ENCODE measurements at regions not wholly inside any gene's neighbourhood (a gene's known extent, or its start where the extent isn't known, plus 50 kb on each side); places are given as distances from the start of the nearest gene placed in this dataset.

DNA sequence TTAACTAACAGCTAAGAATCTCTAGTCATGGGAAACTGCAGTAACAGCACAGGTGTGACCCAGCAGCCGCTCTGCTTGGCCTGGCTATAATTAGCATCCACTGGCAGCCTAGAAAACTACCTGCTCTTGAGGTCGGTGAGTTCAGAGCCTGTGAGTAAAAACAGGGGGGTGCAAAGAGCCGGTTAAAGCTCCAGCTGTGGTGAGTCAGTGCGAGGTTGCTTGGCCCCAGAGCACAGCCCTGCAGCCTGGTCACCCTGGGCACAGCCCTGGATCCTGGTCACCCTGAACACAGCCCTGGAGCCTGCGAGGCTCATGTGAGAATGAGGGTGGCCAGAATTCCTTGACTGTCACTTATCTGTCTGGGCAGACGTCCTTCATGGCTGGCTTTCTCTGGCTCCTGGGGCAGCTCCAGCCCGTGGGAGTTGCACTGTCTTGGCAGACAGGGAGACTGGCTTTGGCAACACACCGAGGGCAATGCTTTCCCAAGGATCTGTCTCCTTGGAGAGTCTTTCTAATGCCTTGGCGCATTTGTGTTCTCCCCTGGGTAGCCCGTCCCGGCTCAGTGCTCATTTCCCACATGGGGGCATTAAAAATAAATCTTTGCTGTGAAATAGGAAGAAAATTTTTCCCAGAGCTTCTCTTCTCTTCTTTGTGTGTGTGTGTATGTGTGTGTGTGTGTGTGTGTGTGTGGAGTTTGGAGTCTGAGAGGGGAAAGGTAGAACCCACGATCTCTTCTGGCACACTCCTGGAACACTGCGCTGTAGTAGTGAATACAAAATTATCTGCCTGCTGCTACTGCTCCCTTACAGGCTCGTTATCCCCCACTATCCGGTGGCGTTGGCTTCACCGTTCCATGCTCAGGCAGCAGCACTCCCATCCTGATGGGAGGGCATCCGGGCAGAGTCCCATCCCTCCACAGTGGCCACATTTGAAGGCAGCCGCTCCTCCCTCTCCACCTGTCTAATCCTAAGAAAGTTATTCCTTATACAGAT is 250.2 kb upstream of the MEX3C start:
- TF ChIP-seq, protein P1, sequence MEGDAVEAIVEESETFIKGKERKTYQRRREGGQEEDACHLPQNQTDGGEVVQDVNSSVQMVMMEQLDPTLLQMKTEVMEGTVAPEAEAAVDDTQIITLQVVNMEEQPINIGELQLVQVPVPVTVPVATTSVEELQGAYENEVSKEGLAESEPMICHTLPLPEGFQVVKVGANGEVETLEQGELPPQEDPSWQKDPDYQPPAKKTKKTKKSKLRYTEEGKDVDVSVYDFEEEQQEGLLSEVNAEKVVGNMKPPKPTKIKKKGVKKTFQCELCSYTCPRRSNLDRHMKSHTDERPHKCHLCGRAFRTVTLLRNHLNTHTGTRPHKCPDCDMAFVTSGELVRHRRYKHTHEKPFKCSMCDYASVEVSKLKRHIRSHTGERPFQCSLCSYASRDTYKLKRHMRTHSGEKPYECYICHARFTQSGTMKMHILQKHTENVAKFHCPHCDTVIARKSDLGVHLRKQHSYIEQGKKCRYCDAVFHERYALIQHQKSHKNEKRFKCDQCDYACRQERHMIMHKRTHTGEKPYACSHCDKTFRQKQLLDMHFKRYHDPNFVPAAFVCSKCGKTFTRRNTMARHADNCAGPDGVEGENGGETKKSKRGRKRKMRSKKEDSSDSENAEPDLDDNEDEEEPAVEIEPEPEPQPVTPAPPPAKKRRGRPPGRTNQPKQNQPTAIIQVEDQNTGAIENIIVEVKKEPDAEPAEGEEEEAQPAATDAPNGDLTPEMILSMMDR (conservative IDR thresholded peaks at IDR 0.05 in 1 of 2, IDR thresholded peaks at IDR 0.05 in 1 of 2; ENCODE audit: low read depth in 1 of 2, low read length in 2 of 2), result no peak
- TF ChIP-seq EZH2 (IDR thresholded peaks at IDR 0.05; ENCODE audit: low read length, missing control alignments), result no peak

Data from fibroblast of lung (primary cell).